CD4-positive, alpha-beta T cell treated with Interleukin-10 for 1 hour (primary cell): ENCODE measurements at regions not wholly inside any gene's neighbourhood (a gene's known extent, or its start where the extent isn't known, plus 50 kb on each side); places are given as distances from the start of the nearest gene placed in this dataset.

Experiments
- DNase-seq: peaks from one replicate; pipeline ENCODE4 v3.0.0-alpha.2; 2020

- DNase-seq = no peak
Observed at GRCh38 chr16:87080571-87081167, 236.5 kb downstream of the C16orf95 start.

GRCh38 chr16:87085441-87085840 lies 231.8 kb downstream of the C16orf95 start:
- no peak for DNase-seq

GRCh38 chr16:87086156-87086555 lies 231.0 kb downstream of the C16orf95 start:
- DNase-seq = no peak

GRCh38 chr16:87086575-87086974 lies 230.6 kb downstream of the C16orf95 start:
- DNase-seq = no peak

- DNase-seq = no peak
Observed at GRCh38 chr16:87092958-87093357, 224.2 kb downstream of the C16orf95 start.

GRCh38 chr16:87093804-87094555 lies 223.2 kb downstream of the C16orf95 start:
- no peak for DNase-seq

- no peak for DNase-seq
Observed at GRCh38 chr16:87094556-87094865, 222.7 kb downstream of the C16orf95 start.

- no peak for DNase-seq
Observed at GRCh38 chr16:87095271-87095670, 221.9 kb downstream of the C16orf95 start.

GRCh38 chr16:87096746-87097333 lies 220.4 kb downstream of the C16orf95 start:
- no peak for DNase-seq

GRCh38 chr16:87098361-87098760 lies 218.8 kb downstream of the C16orf95 start:
- DNase-seq = no peak

- no peak for DNase-seq
Observed at GRCh38 chr16:87098976-87099720, 218.0 kb downstream of the C16orf95 start.

GRCh38 chr16:87100306-87101058 lies 216.7 kb downstream of the C16orf95 start:
- no peak for DNase-seq

- DNase-seq = no peak
Observed at GRCh38 chr16:87101903-87102302, 215.3 kb downstream of the C16orf95 start.

GRCh38 chr16:87107201-87107600 lies 210.0 kb downstream of the C16orf95 start:
- DNase-seq = no peak

- no peak for DNase-seq
Observed at GRCh38 chr16:87108278-87108677, 208.9 kb downstream of the C16orf95 start.

- DNase-seq = no peak
Observed at GRCh38 chr16:87108941-87109340, 208.3 kb downstream of the C16orf95 start.

- DNase-seq = no peak
Observed at GRCh38 chr16:87114832-87115231, 202.4 kb downstream of the C16orf95 start.

- DNase-seq = no peak
Observed at GRCh38 chr16:87115646-87116045, 201.5 kb downstream of the C16orf95 start.

GRCh38 chr16:87117936-87118335 lies 199.3 kb downstream of the C16orf95 start:
- DNase-seq = no peak

GRCh38 chr16:87119168-87119567 lies 198.0 kb downstream of the C16orf95 start:
- no peak for DNase-seq

GRCh38 chr16:87119748-87120147 lies 197.4 kb downstream of the C16orf95 start:
- no peak for DNase-seq

- DNase-seq = no peak
Observed at GRCh38 chr16:87121816-87122215, 195.4 kb downstream of the C16orf95 start.
